ENCODE measurements at regions not wholly inside any gene's neighbourhood (a gene's known extent, or its start where the extent isn't known, plus 50 kb on each side); places are given as distances from the start of the nearest gene placed in this dataset.

GRCh38 chr2:226073496-226074160, 674.1 kb downstream of the NYAP2 start:
- no peak for TF ChIP-seq ZNF24 (IDR thresholded peaks at IDR 0.05)
- no peak for TF ChIP-seq ISL2 (CRISPR knock-in tag; IDR thresholded peaks at IDR 0.05)
- TF ChIP-seq POLR2AphosphoS5 (IDR thresholded peaks at IDR 0.05; ENCODE audit: low read depth, low read length), result no peak
- no peak for TF ChIP-seq ZNF605 (CRISPR knock-in tag; IDR thresholded peaks at IDR 0.05)
- no peak for TF ChIP-seq ZNF180 (CRISPR knock-in tag; IDR thresholded peaks at IDR 0.05; ENCODE audit: borderline replicate concordance, low read depth)
- TF ChIP-seq EP300 (IDR thresholded peaks at IDR 0.05; ENCODE audit: low read depth in 2 of 2, low read length in 2 of 2), result no peak
- TF ChIP-seq EP300 (CRISPR knock-in tag; IDR thresholded peaks at IDR 0.05; ENCODE audit: borderline replicate concordance), result no peak
- TF ChIP-seq JUND (CRISPR knock-in tag; IDR thresholded peaks at IDR 0.05), result no peak
- TF ChIP-seq ETV6 (CRISPR knock-in tag; conservative IDR thresholded peaks at IDR 0.05), result no peak
- no peak for TF ChIP-seq BRD4 (CRISPR knock-in tag; IDR thresholded peaks at IDR 0.05)
- no peak for TF ChIP-seq FOXM1 (CRISPR knock-in tag; IDR thresholded peaks at IDR 0.05)
- no peak for TF ChIP-seq ZFP82 (CRISPR knock-in tag; IDR thresholded peaks at IDR 0.05; ENCODE audit: borderline replicate concordance)
- TF ChIP-seq BHLHE40 (IDR thresholded peaks at IDR 0.05; ENCODE audit: low read length), result no peak
- TF ChIP-seq PBX3 (CRISPR knock-in tag; IDR thresholded peaks at IDR 0.05; ENCODE audit: borderline replicate concordance), result no peak
- no peak for TF ChIP-seq ZBTB34 (CRISPR knock-in tag; IDR thresholded peaks at IDR 0.05)
